Urinary bladder (tissue), 3 donors: ENCODE measurements at regions not wholly inside any gene's neighbourhood (a gene's known extent, or its start where the extent isn't known, plus 50 kb on each side); places are given as distances from the start of the nearest gene placed in this dataset.

Experiments used
- DNase-seq: peaks from one replicate; pipeline ENCODE4 v3.0.0-alpha.2; 2015; ENCODE audit errors: extremely low spot score
- H3K27ac ChIP-seq: one replicate; pipeline ENCODE4 v1.5.1; 2013; ENCODE audit warnings: low read depth, mild to moderate bottlenecking, moderate library complexity
- H3K36me3 ChIP-seq: one replicate; pipeline ENCODE4 v1.6.1; 2013; ENCODE audit warnings: mild to moderate bottlenecking, moderate library complexity; ENCODE audit not compliant: insufficient read depth
- H3K4me1 ChIP-seq: one replicate; pipeline ENCODE4 v1.6.1; 2013; ENCODE audit warnings: mild to moderate bottlenecking, moderate library complexity; ENCODE audit not compliant: insufficient read depth
- H3K4me3 ChIP-seq: one replicate; pipeline ENCODE4 v1.5.1; 2013; ENCODE audit warnings: low read depth, low read length
- WGBS: extraction: QIAGEN DNeasy Blood & Tissue Kit; methylation state at CpG from one replicate; pipeline ENCODE4 v1.1.7; 2013; 5-methylcytosine and 5-hydroxymethylcytosine counted together
- donor health status: healthy with polysubstance abuse.
- donor health status: healthy.

DNA sequence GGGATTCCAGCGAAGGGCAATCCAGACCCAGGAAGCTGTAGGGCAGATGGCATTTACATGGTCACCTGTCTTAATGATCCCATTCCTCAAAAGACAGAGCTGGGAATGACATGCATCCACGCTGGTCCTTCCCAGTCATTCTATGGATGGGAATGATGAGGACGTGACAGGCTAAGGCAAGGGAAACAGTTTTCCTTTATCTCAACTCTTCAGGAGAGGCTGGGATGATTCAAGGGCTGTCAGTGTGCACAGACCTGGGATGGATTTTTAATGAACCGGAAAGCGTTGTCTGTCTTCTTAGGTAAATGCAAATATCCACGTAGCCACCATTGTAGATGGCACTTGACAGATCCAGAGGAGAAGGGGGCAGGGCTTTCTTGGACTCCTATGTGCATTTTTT is 483.2 kb upstream of the EEF2KMT start:
- WGBS, result 82% methylated on average over 6 of the region's 6 CpGs
- Histone ChIP-seq H3K36me3 (no peaks in the 10 kb centered on the region), H3K4me1 (no peaks in the 10 kb centered on the region), H3K4me3 (no peak overlapping the region), H3K27ac (no peak overlapping the region)
- no peak for DNase-seq

DNA sequence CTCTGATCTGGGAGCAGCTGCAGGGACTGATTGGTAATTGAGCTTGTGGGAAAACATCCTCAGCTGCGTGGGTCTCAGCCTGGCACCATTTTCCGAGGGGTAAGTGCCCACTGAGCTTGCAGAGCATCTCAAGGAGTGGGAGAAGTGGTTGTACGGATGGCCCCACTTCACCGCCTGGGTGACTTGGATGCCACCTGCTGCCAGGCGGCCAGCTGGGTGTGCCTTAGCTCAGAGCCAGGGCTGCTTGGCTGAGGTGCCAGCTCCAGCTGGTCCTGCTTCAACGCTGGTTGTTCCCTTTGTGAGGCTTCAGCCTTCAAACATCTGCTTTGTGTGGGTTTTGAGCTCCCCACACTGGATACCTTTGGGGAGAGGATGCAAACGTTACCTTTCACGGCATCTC is 482.7 kb upstream of the EEF2KMT start:
- no peak for DNase-seq
- 81% methylated on average over 8 of the region's 8 CpGs for WGBS
- Histone ChIP-seq H3K36me3 (no peaks in the 10 kb centered on the region), H3K4me1 (no peaks in the 10 kb centered on the region), H3K4me3 (no peak overlapping the region), H3K27ac (no peak overlapping the region)

DNA sequence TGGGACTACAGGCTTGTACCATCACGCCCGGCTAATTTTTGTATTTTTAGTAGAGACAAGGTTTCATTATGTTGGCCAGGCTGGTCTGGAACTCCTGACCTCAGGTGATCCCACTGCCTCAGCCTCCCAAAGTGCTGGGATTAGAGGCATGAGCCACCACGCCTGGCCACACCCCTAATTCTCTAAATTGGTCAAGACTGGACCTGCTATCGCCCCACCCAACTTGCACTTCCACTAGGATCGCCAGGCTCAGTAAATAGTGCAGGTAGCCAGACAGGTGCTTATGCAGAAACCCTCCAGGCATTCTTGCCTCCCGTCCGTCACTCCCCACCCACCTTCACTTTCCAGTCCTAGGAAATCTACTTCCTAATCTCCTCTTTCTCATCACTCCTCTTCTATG is 481.4 kb upstream of the EEF2KMT start:
- Histone ChIP-seq H3K36me3 (no peaks in the 10 kb centered on the region), H3K4me1 (no peaks in the 10 kb centered on the region), H3K4me3 (no peak overlapping the region), H3K27ac (no peak overlapping the region)
- WGBS, result 81% methylated on average over 7 of the region's 7 CpGs
- no peak for DNase-seq

DNA sequence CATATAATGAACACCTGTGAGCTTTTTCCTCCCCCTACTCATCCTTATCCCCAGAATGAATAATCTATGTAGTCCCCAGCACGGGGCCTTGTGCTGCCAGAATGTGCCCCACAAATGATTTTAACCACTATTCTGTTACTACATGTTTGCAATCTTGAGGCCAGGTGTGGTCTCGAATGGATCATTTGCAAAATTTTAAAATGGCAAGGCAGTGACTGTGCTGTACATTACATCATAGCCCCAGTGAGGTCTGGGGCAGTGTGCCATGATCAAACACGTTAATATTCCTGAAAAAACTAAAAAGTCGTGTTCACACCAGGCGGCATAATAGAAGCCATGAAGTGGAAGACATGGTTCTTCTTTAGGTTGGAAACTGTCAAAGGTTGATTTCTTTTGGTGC is 479.9 kb upstream of the EEF2KMT start:
- Histone ChIP-seq H3K4me3 (no peak overlapping the region), H3K27ac (no peak overlapping the region), H3K4me1 (no peaks in the 10 kb centered on the region), H3K36me3 (no peaks in the 10 kb centered on the region)
- DNase-seq, result no peak
- 82% methylated on average over 5 of the region's 5 CpGs for WGBS

DNA sequence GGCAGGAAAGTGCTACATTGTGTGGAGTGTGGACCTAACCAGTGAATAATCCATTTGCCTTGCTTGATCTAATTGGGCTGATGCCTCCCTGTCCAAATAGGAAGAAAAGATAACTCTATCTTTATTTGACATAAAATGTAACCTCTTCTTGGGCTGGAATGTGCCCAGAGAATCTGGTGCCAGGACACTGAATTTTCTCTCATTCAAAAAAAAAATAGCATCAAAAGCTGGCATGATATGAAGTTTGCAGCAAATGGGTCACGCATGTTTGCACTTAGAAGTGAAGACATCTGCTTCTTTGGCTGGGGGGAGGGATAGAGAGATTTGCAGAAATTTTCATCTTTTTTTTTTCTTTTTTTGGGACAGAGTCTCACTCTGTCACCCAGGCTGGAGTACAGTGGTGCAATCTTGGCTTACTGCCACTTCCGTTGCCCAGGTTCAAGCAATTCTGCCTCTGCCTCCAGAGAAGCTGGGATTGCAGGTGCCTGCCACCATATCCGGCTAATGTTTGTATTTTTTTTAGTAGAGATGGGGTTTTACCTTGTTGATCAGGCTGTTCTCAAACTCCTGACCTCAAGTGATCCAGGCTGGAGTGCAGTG is 478.2 kb upstream of the EEF2KMT start:
- Histone ChIP-seq H3K4me1 (no peaks in the 10 kb centered on the region), H3K4me3 (no peak overlapping the region), H3K27ac (no peak overlapping the region), H3K36me3 (no peaks in the 10 kb centered on the region)
- DNase-seq, result no peak
- WGBS, result 66% methylated on average over 3 of the region's 3 CpGs

DNA sequence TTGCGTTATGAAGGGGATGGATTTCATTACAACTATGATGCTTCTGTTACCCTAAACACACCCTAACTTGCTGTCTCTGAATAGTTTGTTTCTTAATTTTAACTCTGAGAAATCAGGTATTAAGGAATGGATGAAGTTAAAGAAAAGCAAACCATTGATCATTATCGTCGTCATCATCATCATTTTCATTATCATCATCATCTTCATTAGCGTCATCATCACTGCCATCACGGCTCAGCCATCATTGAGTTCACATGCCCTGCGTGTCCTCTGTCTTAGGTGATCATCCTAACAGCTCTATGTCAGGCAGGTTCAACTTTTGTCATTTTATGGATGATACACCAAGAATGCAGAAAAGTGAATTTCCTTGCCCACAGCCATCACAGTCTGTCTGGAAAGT is 477.5 kb upstream of the EEF2KMT start:
- H3K36me3 ChIP-seq, result no peaks in the 10 kb centered on the region
- DNase-seq, result no peak
- H3K4me1 ChIP-seq, result no peaks in the 10 kb centered on the region
- WGBS, result 91% methylated on average over 6 of the region's 6 CpGs
- H3K4me3 ChIP-seq, result no peak overlapping the region
- no peak overlapping the region for H3K27ac ChIP-seq

DNA sequence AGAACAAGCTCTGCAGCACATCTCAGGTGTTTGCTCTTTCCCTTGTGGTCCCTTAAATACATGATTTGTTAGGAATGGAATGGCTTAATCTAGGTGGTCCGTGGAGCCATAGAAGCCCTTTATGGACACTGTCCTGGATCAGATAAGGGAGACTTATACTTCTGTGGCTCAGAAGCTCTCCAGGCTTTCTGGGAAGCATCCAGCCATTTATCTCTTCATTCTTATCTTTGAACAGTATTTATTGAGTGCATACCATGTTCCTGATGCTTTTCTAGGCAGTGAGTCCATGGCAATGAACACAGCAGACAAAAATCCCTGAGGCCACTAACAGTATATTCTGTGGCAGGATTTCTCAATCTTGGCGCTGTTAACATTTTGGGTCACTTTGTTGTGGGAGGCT is 474.5 kb upstream of the EEF2KMT start:
- WGBS, result 43% methylated on average over 2 of the region's 2 CpGs

DNA sequence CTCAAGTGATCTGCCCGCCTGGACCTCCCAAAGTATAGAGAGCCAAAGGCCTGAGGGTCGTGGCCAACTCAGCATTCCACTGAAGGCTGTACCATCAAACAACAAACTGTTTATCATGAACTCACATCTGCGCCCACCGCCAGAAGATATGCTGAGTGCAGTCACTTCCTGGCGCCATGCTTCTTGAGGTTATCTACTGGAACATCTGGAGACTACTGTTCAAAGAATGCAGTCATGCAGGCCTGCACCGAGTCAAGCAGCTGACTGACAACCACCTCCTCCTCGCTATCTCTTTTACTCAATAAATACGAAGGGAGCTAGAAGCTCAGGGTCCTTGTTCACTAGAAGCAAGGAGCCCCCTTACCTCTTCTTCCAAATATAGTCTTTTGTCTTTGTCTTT is 473.9 kb upstream of the EEF2KMT start:
- Histone ChIP-seq H3K4me3 (no peak overlapping the region), H3K4me1 (no peaks in the 10 kb centered on the region), H3K36me3 (no peaks in the 10 kb centered on the region), H3K27ac (no peak overlapping the region)
- WGBS, result 68% methylated on average over 8 of the region's 8 CpGs
- DNase-seq, result no peak

More for the DNA sequence above, 474.5 kb upstream of the EEF2KMT start:
- Histone ChIP-seq H3K4me1 (no peaks in the 10 kb centered on the region), H3K27ac (no peak overlapping the region), H3K36me3 (no peaks in the 10 kb centered on the region), H3K4me3 (no peak overlapping the region)
- DNase-seq, result no peak

DNA sequence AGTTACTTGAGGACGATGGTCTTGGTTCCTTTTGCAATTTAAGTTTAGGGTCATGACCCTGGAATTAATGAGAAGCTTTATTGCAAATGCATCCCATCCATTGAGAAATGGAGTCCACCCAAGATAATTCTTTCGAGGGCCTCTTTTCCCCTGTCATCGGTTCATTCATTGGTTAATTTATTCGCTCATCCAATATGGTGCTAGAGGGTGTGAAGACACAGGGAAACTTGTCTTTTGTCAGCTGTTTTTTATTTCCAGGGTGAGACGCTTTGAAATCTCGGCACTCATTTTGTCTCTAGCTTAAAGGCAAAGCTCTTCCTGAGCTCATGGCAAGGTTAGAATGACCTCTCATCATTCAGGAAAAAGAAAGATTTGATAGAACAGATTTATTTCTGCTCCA is 464.2 kb upstream of the EEF2KMT start:
- H3K27ac ChIP-seq, result no peak overlapping the region
- H3K36me3 ChIP-seq, result no peaks in the 10 kb centered on the region
- 64% methylated on average over 6 of the region's 6 CpGs for WGBS
- no peaks in the 10 kb centered on the region for H3K4me1 ChIP-seq
- DNase-seq, result no peak
- no peak overlapping the region for H3K4me3 ChIP-seq

DNA sequence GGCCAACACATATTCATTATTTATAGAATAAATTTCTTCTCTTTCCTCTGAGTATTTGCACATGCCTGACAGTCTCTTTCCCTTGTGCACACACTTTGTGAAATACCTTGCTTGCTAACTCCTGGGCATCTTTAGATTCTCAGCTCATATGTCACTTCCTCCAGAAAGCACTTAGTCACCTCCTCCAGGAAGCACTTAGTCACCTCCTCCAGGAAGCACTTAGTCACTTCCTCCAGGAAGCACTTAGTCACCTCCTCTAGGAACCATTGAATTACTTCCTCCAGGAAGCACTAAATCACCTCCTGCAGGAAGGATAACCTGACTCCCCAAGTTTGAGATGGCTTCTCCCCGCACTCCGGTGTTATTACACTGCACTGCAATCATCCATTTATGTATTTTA is 462.5 kb upstream of the EEF2KMT start:
- Histone ChIP-seq H3K4me1 (no peaks in the 10 kb centered on the region), H3K36me3 (no peaks in the 10 kb centered on the region), H3K27ac (no peak overlapping the region), H3K4me3 (no peak overlapping the region)
- DNase-seq, result no peak
- WGBS, result 79% methylated on average over 2 of the region's 2 CpGs

DNA sequence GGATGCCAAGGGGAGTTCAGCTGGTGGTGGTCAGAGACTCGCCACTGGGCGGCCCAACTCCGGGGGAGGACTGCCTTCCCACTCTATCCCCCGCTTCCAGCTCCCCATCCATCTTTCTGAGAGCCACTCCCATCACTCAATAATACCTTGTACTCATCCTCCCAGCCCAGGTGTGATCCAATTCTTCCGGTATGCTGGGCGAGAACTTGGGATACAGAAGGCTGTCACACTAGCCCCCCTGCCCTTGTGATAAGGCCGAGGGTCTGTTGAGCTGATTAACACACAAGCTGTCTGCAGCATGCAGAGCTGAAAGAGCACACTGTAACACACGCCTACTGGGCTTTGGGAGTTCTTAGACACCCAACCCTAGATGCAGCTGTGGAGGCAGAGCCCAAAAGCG is 460.4 kb upstream of the EEF2KMT start:
- Histone ChIP-seq H3K27ac (no peak overlapping the region), H3K36me3 (no peaks in the 10 kb centered on the region), H3K4me1 (no peaks in the 10 kb centered on the region), H3K4me3 (no peak overlapping the region)
- DNase-seq, result no peak
- 67% methylated on average over 9 of the region's 9 CpGs for WGBS

DNA sequence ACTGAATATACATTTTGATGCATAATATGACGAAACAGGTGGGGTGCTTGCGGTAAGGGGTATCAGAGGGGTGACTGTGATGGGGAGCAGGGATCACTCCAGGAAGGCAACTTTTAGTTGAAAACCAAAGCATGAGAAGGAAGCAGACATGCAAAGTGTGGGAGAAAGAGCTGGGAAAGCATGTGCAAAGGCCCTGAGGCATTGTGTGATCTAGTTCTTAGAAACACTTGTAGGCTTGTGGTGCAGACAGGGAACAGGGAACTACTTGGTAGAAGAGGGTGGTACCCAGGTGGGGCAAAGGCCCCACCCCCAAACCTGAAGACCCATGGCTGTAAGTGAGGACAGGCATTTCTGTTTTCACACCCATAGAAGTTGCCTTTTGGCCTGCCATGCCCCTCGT is 459.9 kb upstream of the EEF2KMT start:
- 93% methylated on average over 3 of the region's 3 CpGs for WGBS
- H3K27ac ChIP-seq, result no peak overlapping the region
- no peaks in the 10 kb centered on the region for H3K4me1 ChIP-seq
- DNase-seq, result no peak
- H3K4me3 ChIP-seq, result no peak overlapping the region
- H3K36me3 ChIP-seq, result no peaks in the 10 kb centered on the region

DNA sequence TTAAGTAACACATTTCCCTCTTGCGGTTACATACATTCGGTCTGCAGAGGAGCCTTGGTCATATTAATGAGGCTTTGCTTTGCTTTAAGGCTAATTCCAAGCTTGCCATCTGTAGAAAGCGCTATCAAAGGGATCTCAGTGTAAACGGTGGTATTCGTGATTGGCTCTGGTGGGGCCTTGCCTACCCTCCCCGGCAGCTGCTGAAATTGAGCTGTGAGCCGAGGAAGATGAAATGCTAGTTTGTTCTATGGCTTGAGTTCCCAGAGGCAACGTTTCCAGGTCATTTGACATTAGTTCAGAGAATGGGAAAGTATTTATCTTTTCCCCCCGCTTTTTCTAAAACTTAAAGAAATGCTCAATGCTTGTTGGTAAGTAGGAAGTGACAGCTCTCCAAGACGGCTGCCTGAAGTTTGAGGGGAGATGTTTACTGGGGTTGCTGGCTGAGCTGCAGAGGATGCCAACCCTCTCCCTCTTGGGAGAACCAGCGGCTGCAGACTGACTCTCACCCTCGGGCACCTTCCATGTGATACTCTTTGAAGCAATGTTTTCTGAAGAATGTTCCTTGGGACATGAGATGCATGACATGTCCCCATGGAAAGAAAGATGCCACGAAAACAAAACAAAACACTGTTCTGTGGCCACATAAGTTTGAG is 458.7 kb upstream of the EEF2KMT start:
- no peak overlapping the region for H3K27ac ChIP-seq
- no peaks in the 10 kb centered on the region for H3K36me3 ChIP-seq
- no peak overlapping the region for H3K4me3 ChIP-seq
- 68% methylated on average over 13 of the region's 13 CpGs for WGBS
- DNase-seq, result no peak
- H3K4me1 ChIP-seq, result no peaks in the 10 kb centered on the region

DNA sequence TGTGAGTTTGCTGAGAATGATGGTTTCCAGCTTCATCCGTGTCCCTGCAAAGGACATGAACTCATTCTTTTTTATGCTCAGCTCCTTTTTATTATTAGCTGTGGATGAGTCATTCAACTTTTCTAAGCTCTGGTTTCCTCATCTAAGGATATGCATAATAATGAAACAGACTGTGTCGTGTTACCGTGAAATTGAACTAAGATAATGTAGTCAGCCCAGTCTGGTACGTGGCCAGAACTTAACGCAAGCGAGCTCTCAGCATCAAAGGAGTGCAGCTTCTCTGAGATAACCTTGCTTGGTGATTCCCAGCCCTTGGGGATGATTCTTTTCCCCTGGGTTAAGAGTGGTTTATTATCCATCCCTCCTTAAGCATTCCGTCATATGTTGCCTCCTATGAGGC is 454.3 kb upstream of the EEF2KMT start:
- WGBS, result 30% methylated on average over 7 of the region's 7 CpGs

DNA sequence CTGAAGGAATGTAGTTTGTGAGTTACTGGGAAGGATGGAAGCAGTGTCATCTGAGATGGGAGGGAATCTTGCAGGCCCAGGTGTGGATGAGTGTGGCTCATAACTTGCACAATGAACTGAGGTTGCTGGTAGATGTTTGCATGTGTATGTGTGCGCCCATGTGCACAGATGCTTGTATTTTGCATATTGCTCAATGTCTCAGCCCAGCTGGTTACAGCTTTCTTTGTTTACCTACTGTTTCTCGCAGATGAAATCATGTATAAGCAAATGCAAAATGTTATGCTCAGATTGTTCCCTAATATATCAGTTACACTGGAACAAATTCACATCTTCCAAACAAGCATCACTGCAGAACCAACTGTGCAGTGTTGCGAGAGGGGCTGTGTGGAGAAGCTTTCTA is 452.2 kb upstream of the EEF2KMT start:
- no peak for DNase-seq
- Histone ChIP-seq H3K27ac (no peak overlapping the region), H3K36me3 (no peaks in the 10 kb centered on the region), H3K4me1 (no peaks in the 10 kb centered on the region), H3K4me3 (no peak overlapping the region)
- WGBS, result 56% methylated on average over 3 of the region's 3 CpGs

More for the DNA sequence above, 454.3 kb upstream of the EEF2KMT start:
- no peak overlapping the region for H3K27ac ChIP-seq
- H3K4me3 ChIP-seq, result no peak overlapping the region
- no peak for DNase-seq
- no peaks in the 10 kb centered on the region for H3K36me3 ChIP-seq
- no peaks in the 10 kb centered on the region for H3K4me1 ChIP-seq
